SHP77 (cell line): ENCODE measurements at regions not wholly inside any gene's neighbourhood (a gene's known extent, or its start where the extent isn't known, plus 50 kb on each side); places are given as distances from the start of the nearest gene placed in this dataset.

ENCODE experiments used
- DNase-seq, 2 experiments: peaks; one replicate each; lab custom pipeline; 2025; lab: John Stamatoyannopoulos, UW

DNA sequence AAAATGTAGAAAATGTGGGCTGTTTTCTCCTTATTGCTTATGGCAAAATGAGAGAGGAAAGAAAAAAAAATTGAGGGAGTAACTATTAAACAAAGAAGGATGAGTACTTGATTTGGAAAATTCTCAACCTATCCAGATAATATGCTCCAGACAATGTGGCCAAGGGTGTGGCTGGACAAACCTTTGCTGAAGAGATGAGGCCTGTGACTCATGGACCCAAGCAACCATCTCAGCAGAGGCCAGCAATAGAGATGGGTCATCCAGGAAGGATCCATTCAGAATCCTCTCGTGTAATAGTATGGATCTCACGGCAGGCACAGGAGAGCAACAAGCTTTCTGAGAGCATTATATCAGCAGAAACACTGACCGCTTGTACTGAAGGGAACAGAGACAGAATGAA is 120.3 kb upstream of the CELF2 start:
- DNase-seq, result no peak

DNA sequence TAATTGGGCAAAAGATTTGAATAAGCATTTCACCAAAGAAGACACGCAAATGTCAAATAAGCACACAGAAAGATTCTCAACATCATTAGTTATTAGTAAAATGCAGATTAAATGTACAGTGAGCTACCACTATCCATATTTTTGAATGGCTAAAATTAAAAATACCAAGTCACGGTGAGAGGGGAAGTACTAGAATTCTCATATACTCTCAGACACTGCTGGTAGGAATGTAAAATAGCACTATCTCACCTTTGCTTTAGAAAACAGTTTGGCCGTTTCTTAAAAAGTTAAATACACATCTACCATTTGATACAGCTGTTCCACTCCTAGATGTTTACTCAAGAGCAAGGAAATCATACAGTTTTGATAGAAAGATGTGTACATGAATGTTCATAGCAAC is 115.8 kb upstream of the CELF2 start:
- DNase-seq, result no peak

DNA sequence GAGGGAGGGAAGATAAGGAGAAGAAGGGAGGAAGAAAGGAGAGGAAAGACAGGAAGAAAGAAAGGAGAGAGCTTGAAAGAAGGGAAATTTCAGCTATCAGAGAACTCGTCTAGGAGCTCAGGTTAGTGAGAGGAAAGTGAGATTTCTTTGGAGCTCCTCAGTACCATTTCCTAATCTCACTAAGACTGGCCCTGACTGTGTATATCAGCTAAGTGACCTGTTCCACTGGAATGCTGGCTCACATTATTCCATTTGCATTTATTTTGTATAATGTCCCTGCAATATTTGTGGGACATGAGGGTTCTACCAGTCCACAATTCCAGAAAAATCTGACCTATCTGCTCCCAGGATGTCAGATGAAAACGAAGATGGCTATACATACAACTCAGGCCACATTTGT is 114.7 kb upstream of the CELF2 start:
- no peak for DNase-seq

DNA sequence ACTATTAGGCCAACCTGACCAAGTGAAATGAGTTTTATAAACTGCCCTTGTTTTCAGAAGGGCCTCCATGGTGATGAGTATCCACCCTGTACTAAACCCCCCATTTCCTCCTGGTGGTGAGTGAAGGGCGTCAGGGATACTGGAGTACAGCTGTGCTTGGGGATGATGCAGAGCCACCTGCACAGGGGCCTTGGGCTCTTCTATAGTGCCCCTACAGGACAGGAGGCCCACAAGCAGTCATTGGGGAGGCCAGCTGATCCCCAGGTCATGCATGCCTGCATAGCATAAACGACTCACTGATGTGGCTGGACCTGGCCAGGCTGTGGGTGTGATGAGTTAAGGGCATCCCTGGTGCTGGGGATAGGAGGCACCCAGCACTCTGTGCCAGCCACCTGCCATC is 114.1 kb upstream of the CELF2 start:
- DNase-seq, result no peak

DNA sequence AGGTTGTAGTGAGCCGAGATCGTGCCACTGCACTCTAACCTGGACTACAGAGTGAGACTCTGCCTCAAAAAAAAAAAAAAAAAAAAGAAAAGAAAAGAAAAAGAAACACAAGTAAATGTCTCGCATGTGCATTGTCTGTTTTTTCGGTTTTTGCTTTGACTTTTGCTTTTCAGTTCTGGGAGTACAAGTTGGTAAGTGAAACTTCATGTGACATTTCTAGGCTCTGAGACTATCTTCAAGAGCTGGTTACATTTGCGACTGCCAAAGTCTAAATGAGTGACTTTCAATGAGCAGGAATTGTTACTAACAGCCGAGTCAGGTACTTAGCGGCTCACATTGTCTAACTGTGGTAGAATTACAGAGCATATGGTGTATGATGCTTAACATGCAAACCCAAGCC is 107.0 kb upstream of the CELF2 start:
- no peak for DNase-seq

DNA sequence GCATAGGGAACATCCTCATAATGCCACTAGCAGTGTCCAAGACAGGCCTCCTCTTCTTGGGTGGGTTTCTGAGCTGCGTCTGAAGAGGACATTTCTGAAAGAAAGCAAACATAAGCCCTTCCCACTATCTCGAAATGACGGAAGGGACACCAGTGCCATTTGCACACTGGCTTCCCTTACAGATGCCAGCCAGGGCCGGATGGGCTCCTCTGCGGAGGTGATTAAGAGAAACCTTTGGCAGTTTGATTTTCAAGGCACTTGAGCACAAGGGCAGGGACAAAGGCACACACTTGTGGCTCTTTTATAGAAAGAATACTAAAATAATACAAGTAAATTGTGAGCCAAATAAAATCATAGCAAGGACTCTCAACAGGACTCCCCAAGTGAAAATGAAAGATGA is 106.6 kb upstream of the CELF2 start:
- DNase-seq, result no peak

DNA sequence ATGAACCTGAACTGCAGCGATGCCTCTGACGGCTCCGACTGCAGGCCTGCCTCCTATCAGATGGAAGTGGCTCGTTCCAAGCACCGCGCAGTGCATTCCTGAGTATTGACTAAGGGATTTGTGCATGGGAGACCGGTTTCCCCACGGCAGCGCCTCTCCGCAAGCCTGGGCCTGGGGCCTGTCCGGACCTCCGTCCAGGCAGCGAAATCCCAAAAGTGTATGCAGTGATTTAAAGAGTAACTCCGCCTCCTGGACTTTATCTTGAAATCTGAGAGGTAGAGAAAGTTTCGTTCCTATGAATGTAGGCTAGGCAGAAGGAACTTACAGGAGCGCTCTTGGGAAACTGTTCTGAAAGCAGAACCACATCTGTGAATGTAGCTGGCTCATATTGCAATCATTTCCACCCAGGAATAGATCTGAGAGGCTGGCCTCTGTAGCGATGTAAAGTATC is 106.2 kb upstream of the CELF2 start:
- no peak for DNase-seq

DNA sequence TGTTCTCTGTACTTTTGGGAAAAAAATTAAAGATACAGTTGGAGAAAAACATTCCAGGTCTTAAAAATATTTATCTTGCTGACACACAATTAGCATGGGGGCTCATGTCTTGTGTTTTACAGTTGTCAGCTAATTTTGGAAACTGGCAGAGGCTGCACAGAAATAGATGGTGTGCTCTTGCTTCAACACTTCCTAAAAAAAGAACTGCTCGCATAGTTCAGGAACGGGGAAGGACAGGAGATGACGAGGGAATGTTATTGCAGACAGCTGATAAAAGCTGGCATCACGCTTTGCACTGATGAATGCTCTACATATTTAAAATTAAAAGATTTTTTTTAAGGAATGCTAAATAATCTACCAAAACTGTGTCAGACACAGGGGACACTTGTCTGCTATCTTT is 103.5 kb upstream of the CELF2 start:
- no peak for DNase-seq

DNA sequence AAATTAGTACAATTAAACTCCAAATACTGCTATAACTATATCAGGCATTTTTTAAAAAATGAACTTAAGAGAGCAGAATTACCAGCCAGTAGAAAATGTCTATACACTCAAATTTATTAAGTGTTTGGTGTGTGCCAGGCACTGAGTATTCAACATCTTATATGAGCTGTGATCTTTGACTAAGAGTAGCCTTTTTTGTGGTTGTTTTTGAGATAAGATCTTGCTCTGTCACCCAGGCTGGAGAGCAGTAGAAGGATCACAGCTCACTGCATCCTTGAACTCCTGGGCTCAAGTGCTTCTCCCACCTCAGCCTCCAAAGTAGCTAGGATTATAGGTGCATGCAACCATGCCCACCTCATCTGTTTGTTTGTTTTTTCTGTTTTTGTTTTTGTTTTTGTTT is 102.5 kb upstream of the CELF2 start:
- DNase-seq, result no peak

DNA sequence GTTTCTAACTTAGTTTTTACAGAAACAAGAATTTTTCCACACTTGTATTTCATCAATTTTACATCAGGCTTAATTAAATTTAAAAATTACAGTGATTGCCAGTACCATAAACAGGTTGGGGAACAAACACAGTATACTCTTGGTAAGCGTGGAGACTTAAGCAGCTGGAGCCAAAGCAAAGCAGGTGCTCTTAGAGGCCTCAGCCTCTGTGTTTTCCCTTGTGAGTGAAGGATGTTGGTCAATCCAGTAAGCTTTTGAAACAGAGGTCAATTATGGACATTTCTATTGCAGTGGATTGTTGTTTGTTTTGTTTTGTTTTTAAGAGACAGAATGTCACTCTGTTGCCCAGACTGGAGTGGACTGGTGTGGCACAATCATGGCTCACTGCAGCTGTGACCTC is 100.6 kb upstream of the CELF2 start:
- DNase-seq, result no peak

DNA sequence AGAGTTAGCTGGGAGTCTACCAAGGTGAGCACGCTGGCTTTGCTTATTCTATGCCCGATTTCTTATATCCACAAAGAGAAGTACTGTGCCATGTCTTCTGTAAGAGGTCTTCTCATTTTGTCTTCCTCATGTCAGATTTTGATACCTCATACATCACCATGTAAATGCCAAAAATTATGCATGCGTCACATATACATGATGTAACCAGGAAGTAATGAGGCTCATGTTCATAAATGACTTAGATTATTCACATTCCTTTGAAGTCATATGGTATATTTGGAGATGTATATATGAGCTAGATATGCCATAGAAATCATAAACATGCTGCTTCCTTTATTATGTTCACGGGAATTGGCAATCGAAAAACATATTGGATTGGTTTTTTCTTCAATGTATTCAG is 97.7 kb upstream of the CELF2 start:
- DNase-seq, result no peak

DNA sequence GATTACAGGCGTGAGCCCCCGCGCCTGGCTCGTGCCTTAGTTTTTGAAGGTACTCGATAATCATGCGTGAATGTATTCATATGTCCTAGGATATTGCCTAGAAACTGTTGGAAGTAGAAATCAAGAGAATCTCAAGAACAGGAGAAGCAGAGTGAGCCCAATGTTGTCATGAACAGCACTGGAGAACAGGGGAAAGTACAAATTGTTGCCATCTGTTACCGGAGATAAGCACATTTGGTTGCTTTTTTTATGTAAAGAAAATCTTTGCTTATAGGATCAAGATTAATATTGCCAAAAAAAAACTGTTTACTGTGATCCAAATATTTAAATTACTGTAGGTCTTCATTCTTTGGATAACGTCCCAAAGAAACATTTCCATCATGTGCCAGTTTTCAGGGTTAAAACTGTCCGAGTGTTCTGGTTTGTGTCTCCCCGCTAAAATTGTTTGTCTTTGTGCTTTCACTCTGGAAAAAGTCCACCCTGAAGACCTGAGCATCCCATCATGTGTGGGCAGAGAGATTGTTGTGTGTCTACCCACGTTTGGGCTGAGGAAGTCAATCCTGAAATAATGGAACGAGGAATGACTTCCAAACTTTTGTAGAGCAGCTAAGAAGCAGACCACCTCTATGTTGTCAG is 95.7 kb upstream of the CELF2 start:
- DNase-seq, result no peak

DNA sequence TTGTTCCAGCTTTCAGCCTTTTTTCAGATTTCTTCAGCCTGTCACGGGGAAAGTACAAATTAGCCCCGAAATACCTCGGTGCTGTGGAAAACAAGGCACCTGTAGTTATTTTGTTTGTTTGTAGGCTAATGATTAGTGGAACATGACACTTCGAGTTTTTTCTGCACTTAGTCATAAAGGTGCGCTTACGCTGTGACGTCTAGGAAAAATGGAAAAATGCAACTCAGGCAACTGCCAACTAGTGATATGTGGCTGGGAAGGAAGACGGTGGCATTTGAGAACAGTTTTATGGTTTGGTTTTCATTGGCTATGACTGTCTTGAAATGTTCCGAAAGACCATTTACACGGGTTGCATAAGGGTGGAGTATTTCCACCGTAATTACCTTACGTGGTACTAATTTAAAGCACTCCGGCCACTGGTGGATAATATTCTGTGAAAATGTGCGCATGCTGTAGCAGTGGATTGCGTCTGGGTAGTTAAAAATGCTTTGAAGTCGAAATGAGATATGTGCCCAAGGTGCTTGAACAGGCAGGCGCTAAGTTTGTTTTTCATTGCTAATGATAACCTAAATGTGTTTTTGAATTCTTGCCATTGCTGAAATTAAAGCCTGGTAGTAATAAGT is 94.5 kb upstream of the CELF2 start:
- DNase-seq, result no peak

DNA sequence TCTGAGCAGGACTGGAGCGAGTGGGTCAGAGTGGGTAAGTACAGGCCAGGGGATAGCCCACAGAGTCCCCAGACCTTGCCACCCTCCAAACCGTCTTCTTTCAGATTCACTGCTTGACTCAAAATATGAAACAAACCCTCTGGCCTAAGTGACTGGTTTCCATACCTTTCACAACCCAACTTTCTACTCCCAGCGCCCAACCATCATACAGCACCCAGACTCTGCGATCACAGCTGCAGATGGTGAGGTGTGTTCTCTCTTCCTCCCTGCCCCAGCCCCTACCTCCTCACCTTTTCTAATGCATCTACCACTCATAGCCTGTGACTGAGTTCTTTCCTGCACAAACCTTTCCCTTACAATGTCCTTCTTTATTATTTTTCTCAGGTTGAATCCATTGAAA is 92.0 kb upstream of the CELF2 start:
- no peak for DNase-seq

DNA sequence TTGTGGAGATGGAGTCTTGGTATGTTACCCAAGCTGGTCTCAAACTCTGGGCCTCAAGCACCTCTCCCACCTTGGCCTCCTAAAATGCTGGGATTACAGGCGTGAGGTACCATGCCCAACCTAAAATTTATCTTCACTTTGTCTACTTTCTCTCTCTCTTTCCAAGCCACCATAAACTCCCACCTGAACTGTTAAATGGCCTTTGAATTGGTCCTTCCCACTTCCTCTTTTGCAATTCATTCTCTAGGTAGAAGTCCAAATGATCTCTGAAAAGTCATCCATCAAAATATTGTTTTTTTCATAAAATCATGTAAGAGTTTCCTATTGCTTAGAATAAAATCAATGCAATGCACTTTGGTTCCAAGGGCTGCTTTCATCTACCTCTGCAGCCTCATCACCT is 90.1 kb upstream of the CELF2 start:
- no peak for DNase-seq

DNA sequence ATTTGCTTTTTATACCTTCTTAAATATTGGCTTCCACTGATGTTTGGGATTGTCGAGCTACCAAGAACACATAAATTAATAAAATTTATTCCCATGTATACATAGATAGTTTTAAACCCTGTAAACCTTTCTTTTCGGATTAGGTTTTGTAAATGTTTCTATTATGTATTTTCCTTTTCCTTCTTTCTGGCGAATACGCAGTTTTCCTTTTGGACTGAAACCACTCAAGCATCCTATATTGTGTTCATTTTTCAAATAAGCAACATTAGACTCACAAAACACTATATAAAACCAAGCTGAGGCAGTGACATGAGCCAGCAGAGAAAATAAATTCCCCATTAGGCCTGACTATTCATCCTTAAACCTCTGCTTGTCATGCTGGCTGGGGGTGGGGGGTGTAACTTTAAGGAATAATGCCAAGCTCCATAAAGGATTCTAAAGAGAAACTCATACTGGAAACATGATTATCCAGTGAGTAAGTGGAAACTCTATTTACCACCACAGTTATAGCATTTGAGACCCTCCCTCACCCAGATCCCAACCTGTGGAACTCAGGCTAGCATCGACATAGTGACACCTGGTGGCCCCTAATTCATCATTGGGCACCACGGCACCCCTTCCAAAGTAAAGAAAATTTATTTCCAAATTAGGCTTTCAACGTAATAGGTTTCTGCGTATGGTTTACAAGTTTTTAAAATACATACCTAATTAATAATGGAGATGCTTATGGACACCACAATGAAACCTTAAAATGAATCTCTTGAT is 86.5 kb upstream of the CELF2 start:
- DNase-seq, result no peak

DNA sequence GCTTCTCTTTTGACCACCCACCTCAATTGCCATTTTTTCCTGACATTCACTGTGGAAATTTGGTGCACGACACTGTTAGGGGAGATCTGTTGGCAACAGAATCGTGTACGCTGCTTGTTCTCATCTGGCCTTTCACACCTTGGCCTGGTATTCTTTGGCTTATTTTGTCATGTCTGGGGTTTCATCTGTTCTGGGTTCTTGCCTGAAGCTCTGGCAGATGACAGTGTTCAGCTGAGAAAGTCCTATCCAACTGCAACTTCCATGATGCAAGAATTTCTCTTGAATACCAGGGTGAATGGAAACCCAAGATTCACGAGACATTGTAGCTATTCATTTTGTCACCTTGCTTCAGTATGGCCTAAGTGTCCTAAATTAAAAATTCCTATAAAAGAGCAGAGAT is 82.6 kb upstream of the CELF2 start:
- no peak for DNase-seq

DNA sequence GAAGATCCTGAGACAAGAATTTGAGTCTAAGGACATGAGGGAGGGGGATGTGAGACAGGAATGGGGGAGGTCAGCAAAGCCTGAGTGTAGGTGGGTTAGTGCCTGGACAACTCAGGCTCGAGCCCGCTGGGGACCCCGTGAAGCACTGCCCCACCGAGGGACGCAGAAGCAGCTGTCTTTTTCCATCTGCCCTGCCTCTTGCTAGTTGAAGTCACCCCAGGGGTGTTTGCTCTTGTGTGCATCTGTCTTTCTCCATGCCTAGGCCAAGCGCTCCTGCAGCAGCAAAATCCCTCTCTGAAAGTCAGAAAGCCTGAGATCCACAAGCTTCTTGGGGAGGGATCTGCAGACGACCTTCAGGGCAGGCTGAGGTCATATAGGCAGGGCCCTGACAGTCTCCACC is 79.0 kb upstream of the CELF2 start:
- no peak for DNase-seq

DNA sequence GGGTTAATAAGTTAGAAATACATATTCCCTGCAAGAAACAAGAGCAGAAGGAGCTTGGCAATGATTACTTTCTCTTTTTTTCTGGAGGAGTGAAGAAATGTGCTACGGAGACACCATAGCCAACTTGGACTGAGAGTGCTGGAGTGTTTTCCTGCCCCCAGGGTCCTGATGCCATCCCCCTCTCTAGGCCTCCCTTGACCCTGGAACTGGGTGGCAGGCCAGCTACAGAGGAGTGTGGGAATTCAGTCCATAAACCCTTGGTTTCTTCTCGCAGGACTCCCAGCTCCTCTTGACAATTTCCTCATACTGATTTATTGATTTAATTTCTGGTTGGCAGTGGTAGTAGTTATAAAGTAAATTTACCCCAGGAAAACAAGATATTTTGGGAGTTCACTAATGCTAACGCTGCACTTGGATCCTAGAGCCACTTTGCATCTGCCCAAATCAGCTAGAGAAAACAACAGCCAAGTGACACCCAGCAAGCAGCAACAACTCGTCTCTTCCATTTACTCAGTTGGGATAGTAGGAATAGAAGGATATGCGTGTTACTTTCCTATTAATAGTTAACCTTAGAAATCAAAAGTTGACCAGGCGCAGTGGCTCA is 76.4 kb upstream of the CELF2 start:
- no peak for DNase-seq

DNA sequence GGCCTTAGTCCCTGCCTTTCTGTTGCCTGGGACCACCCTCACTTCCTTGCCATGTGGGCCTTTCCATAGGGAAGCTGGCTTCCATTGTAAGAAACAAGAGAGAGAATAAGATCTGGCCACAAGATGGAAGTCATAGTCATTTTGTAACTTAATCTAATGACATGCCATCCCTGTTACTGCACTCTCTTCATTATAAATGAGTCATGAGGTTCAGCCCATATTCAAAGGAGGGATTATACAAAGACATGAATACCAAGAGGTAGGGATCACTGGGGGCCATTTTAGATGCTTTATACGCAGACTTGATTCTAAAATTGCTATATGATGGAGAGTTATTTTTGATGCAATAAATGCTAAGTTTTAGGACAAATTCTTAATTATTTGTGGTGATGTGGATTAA is 75.2 kb upstream of the CELF2 start:
- no peak for DNase-seq

DNA sequence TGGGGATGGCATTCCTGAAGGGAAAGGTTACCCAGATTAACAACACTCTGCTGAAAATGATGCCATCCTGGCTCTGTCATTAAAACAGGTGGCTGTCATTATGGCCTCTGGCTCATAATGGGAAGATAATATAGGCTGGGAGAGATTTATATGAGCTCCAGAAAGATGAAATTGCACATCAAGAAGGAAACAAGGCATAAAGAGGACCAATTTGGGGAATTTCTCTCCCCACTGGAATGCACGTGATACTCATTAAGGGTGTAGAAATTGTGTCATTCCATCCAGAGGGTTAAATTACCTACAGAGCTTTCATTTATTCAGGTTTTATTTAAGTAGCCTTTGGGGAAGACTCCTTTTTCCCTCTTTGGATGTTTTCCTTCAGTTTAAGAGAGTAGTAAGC is 71.6 kb upstream of the CELF2 start:
- DNase-seq, result no peak

DNA sequence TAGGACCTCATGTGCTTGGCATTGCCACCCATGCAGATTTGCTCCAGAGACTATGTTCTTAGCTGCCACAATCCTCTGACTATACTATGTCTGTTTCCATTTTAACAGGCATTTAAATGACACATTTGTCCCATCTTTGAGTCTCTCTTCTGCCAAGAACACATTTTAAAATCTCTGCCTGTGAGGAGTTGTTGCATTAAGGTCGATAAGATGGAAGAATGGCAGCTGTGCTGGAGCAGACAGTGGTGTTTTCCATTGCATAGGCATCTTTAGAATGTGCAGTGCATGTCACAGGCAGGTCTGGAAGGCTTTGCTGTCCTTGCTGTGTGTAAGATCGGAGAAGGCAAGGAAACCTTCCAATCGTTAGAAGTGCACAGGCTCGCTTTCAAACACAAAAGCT is 70.9 kb upstream of the CELF2 start:
- DNase-seq, result no peak

DNA sequence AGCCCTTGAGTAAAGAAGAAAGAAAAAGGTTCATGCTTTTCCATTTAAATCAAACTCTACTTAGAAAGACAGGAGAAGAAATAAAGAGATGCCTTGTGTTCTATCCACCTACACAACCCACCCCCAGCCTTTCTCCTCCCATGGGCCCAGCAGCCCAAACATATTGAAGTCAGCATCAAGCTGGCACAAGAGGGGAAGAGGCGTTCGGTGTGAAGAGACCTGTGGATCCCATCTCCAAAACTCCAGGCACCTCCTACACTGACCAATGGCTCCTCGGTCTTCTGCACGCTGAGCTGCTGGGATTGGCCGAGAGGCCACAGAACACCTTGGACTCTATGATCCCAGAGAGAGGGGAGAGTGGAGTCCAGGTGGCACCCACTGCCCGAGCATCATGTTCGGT is 66.0 kb upstream of the CELF2 start:
- DNase-seq, result no peak
